ENCODE measurements at regions not wholly inside any gene's neighbourhood (a gene's known extent, or its start where the extent isn't known, plus 50 kb on each side); places are given as distances from the start of the nearest gene placed in this dataset.
"Not testable (repeated sequence)": the region's sequence is repeated elsewhere in the genome, so short reads cannot be mapped to it uniquely, and the experiment has no call there.

- no peak overlapping the region for H2AFZ ChIP-seq (ENCODE audit: low read length, unreplicated experiment)
- no peak overlapping the region for H3K27ac ChIP-seq (ENCODE audit: low read depth, low read length)
- H3K27me3 ChIP-seq (ENCODE audit: insufficient read depth, low read length): 0 out of 2 replicates have a peak, but pooled peaks cover 3% of the 10 kb centered on the region
- no peaks in the 10 kb centered on the region for H3K79me2 ChIP-seq (ENCODE audit: control insufficient read depth, insufficient read depth, low read length, unreplicated experiment)
- no peaks in the 10 kb centered on the region for H3K4me1 ChIP-seq (ENCODE audit: control insufficient read depth, insufficient read depth, low read length, unreplicated experiment)
- H3K4me3 ChIP-seq (ENCODE audit: low read depth, low read length): no peak overlapping the region
- H3K36me3 ChIP-seq (ENCODE audit: insufficient read depth, low read length): no peaks in the 10 kb centered on the region
Measured at GRCh38 chr5:63228154-63228553, 649.5 kb downstream of the LRRC70 start.

GRCh38 chr5:63220244-63220643, 641.6 kb downstream of the LRRC70 start:
- Histone ChIP-seq H3K4me3 (ENCODE audit: low read depth, low read length) (no peak overlapping the region), H3K36me3 (ENCODE audit: insufficient read depth, low read length) (no peaks in the 10 kb centered on the region), H3K4me1 (ENCODE audit: control insufficient read depth, insufficient read depth, low read length, unreplicated experiment) (no peaks in the 10 kb centered on the region), H3K27ac (ENCODE audit: low read depth, low read length) (no peak overlapping the region), H3K79me2 (ENCODE audit: control insufficient read depth, insufficient read depth, low read length, unreplicated experiment) (no peaks in the 10 kb centered on the region), H2AFZ (ENCODE audit: low read length, unreplicated experiment) (no peak overlapping the region), H3K27me3 (ENCODE audit: insufficient read depth, low read length) (0 out of 2 replicates have a peak, but pooled peaks cover 3% of the 10 kb centered on the region)

GRCh38 chr5:63217422-63217821, 638.8 kb downstream of the LRRC70 start:
- Histone ChIP-seq H3K4me3 (ENCODE audit: low read depth, low read length) (no peak overlapping the region), H3K27me3 (ENCODE audit: insufficient read depth, low read length) (no peaks in the 10 kb centered on the region), H3K4me1 (ENCODE audit: control insufficient read depth, insufficient read depth, low read length, unreplicated experiment) (no peaks in the 10 kb centered on the region), H3K79me2 (ENCODE audit: control insufficient read depth, insufficient read depth, low read length, unreplicated experiment) (no peaks in the 10 kb centered on the region), H3K36me3 (ENCODE audit: insufficient read depth, low read length) (no peaks in the 10 kb centered on the region), H3K27ac (ENCODE audit: low read depth, low read length) (no peak overlapping the region), H2AFZ (ENCODE audit: low read length, unreplicated experiment) (no peak overlapping the region)

GRCh38 chr5:63213256-63213655, 634.6 kb downstream of the LRRC70 start:
- Histone ChIP-seq H3K4me3 (ENCODE audit: low read depth, low read length) (no peak overlapping the region), H2AFZ (ENCODE audit: low read length, unreplicated experiment) (no peak overlapping the region), H3K27me3 (ENCODE audit: insufficient read depth, low read length) (no peaks in the 10 kb centered on the region), H3K79me2 (ENCODE audit: control insufficient read depth, insufficient read depth, low read length, unreplicated experiment) (no peaks in the 10 kb centered on the region), H3K27ac (ENCODE audit: low read depth, low read length) (no peak overlapping the region), H3K4me1 (ENCODE audit: control insufficient read depth, insufficient read depth, low read length, unreplicated experiment) (no peaks in the 10 kb centered on the region), H3K36me3 (ENCODE audit: insufficient read depth, low read length) (no peaks in the 10 kb centered on the region)

GRCh38 chr5:63211448-63212132, 633.0 kb downstream of the LRRC70 start:
- H3K4me1 ChIP-seq (ENCODE audit: control insufficient read depth, insufficient read depth, low read length, unreplicated experiment): no peaks in the 10 kb centered on the region
- no peaks in the 10 kb centered on the region for H3K36me3 ChIP-seq (ENCODE audit: insufficient read depth, low read length)
- no peaks in the 10 kb centered on the region for H3K79me2 ChIP-seq (ENCODE audit: control insufficient read depth, insufficient read depth, low read length, unreplicated experiment)
- H3K27ac ChIP-seq (ENCODE audit: low read depth, low read length): no peak overlapping the region
- no peak overlapping the region for H3K4me3 ChIP-seq (ENCODE audit: low read depth, low read length)
- no peak overlapping the region for H2AFZ ChIP-seq (ENCODE audit: low read length, unreplicated experiment)
- no peaks in the 10 kb centered on the region for H3K27me3 ChIP-seq (ENCODE audit: insufficient read depth, low read length)

GRCh38 chr5:63205976-63206375, 627.4 kb downstream of the LRRC70 start:
- no peaks in the 10 kb centered on the region for H3K27me3 ChIP-seq (ENCODE audit: insufficient read depth, low read length)
- no peaks in the 10 kb centered on the region for H3K79me2 ChIP-seq (ENCODE audit: control insufficient read depth, insufficient read depth, low read length, unreplicated experiment)
- H3K36me3 ChIP-seq (ENCODE audit: insufficient read depth, low read length): no peaks in the 10 kb centered on the region
- H3K4me1 ChIP-seq (ENCODE audit: control insufficient read depth, insufficient read depth, low read length, unreplicated experiment): no peaks in the 10 kb centered on the region
- H3K4me3 ChIP-seq (ENCODE audit: low read depth, low read length): no peak overlapping the region
- H3K27ac ChIP-seq (ENCODE audit: low read depth, low read length): no peak overlapping the region
- no peak overlapping the region for H2AFZ ChIP-seq (ENCODE audit: low read length, unreplicated experiment)

GRCh38 chr5:63201738-63202137, 623.1 kb downstream of the LRRC70 start:
- H2AFZ ChIP-seq (ENCODE audit: low read length, unreplicated experiment): no peak overlapping the region

GRCh38 chr5:63194126-63194525, 615.5 kb downstream of the LRRC70 start:
- Histone ChIP-seq H3K27me3 (ENCODE audit: insufficient read depth, low read length) (no peaks in the 10 kb centered on the region), H2AFZ (ENCODE audit: low read length, unreplicated experiment) (no peak overlapping the region)

More at GRCh38 chr5:63201738-63202137, 623.1 kb downstream of the LRRC70 start:
- Histone ChIP-seq H3K4me3 (ENCODE audit: low read depth, low read length) (no peak overlapping the region), H3K27ac (ENCODE audit: low read depth, low read length) (no peak overlapping the region), H3K36me3 (ENCODE audit: insufficient read depth, low read length) (no peaks in the 10 kb centered on the region), H3K4me1 (ENCODE audit: control insufficient read depth, insufficient read depth, low read length, unreplicated experiment) (no peaks in the 10 kb centered on the region), H3K27me3 (ENCODE audit: insufficient read depth, low read length) (no peaks in the 10 kb centered on the region), H3K79me2 (ENCODE audit: control insufficient read depth, insufficient read depth, low read length, unreplicated experiment) (no peaks in the 10 kb centered on the region)

GRCh38 chr5:63180190-63180589, 601.6 kb downstream of the LRRC70 start:
- not testable (repeated sequence) for H3K4me1 ChIP-seq (ENCODE audit: control insufficient read depth, insufficient read depth, low read length, unreplicated experiment)

More at GRCh38 chr5:63194126-63194525, 615.5 kb downstream of the LRRC70 start:
- no peak overlapping the region for H3K27ac ChIP-seq (ENCODE audit: low read depth, low read length)
- H3K79me2 ChIP-seq (ENCODE audit: control insufficient read depth, insufficient read depth, low read length, unreplicated experiment): no peaks in the 10 kb centered on the region
- H3K4me3 ChIP-seq (ENCODE audit: low read depth, low read length): no peak overlapping the region
- H3K4me1 ChIP-seq (ENCODE audit: control insufficient read depth, insufficient read depth, low read length, unreplicated experiment): no peaks in the 10 kb centered on the region
- H3K36me3 ChIP-seq (ENCODE audit: insufficient read depth, low read length): no peaks in the 10 kb centered on the region

GRCh38 chr5:63175850-63176249, 597.2 kb downstream of the LRRC70 start:
- no peak overlapping the region for H3K4me3 ChIP-seq (ENCODE audit: low read depth, low read length)
- H3K36me3 ChIP-seq (ENCODE audit: insufficient read depth, low read length): no peaks in the 10 kb centered on the region
- H3K27me3 ChIP-seq (ENCODE audit: insufficient read depth, low read length): no peaks in the 10 kb centered on the region
- H3K4me1 ChIP-seq (ENCODE audit: control insufficient read depth, insufficient read depth, low read length, unreplicated experiment): no peaks in the 10 kb centered on the region
- H2AFZ ChIP-seq (ENCODE audit: low read length, unreplicated experiment): no peak overlapping the region
- H3K27ac ChIP-seq (ENCODE audit: low read depth, low read length): no peak overlapping the region
- no peaks in the 10 kb centered on the region for H3K79me2 ChIP-seq (ENCODE audit: control insufficient read depth, insufficient read depth, low read length, unreplicated experiment)

More at GRCh38 chr5:63180190-63180589, 601.6 kb downstream of the LRRC70 start:
- H3K27me3 ChIP-seq (ENCODE audit: insufficient read depth, low read length); H3K4me3 ChIP-seq (ENCODE audit: low read depth, low read length); H3K36me3 ChIP-seq (ENCODE audit: insufficient read depth, low read length); H3K27ac ChIP-seq (ENCODE audit: low read depth, low read length); H2AFZ ChIP-seq (ENCODE audit: low read length, unreplicated experiment); H3K79me2 ChIP-seq (ENCODE audit: control insufficient read depth, insufficient read depth, low read length, unreplicated experiment): not testable (repeated sequence)

- no peaks in the 10 kb centered on the region for H3K79me2 ChIP-seq (ENCODE audit: control insufficient read depth, insufficient read depth, low read length, unreplicated experiment)
- H3K27ac ChIP-seq (ENCODE audit: low read depth, low read length): no peak overlapping the region
- no peaks in the 10 kb centered on the region for H3K4me1 ChIP-seq (ENCODE audit: control insufficient read depth, insufficient read depth, low read length, unreplicated experiment)
- no peak overlapping the region for H2AFZ ChIP-seq (ENCODE audit: low read length, unreplicated experiment)
- no peak overlapping the region for H3K4me3 ChIP-seq (ENCODE audit: low read depth, low read length)
- H3K27me3 ChIP-seq (ENCODE audit: insufficient read depth, low read length): no peaks in the 10 kb centered on the region
- no peaks in the 10 kb centered on the region for H3K36me3 ChIP-seq (ENCODE audit: insufficient read depth, low read length)
Measured at GRCh38 chr5:63170486-63170885, 591.9 kb downstream of the LRRC70 start.
